Fibroblast of skin of scalp (primary cell): ENCODE measurements at regions not wholly inside any gene's neighbourhood (a gene's known extent, or its start where the extent isn't known, plus 50 kb on each side); places are given as distances from the start of the nearest gene placed in this dataset.

Experiments
- DNase-seq: peaks from one replicate; pipeline ENCODE4 v3.0.0-alpha.2; 2013

DNA sequence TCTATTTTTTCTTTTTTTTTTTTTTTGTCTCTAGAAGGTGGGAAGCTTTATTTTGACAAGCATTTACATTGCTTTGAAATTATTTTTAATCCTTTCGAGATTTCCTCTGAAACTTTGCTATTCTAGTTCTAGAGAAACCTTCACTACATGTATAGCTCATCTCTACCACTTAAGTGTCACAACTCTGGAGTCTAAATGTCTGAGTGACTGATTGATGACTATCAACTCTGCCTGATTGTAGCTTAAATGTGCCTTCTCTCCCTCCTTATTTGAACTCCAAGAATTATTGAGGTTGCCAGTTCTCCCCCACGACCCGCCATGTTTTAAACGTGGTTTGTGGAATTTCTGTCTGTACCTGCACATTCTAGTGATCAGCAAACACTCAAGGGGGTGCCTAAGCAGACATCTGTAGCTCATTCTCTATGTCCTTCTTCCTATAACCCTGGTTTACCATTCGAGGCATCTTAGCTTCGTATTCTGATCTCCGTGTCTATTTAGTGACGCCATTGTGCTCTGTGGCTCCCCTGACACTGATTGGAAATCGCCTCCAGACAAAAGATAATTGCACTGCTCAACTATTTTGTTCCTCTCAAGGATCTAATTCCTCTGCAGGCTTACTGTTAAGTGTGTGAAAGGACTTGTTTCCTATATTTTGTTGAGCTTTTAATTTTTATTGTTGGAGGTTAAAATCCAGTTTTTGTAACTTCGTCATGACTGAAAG is 1570.6 kb downstream of the BRINP3 start:
- no peak for DNase-seq

DNA sequence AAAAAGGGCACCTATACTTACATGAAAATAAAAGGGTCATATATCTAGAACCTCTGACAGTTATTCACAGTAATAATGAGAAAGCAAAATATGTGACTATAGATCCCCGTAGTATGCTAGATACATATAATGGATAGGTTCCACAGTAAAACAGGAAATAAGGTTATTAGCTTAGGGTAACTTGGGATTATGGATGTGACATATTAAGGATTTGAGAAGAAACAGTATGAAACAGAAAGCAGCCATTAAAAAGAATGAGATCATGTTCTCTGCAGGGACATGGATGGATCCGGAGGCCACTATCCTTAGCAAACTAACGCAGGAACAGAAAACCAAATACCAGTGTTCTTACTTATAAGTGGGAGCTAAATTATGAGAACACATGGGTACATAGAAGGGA is 1547.3 kb downstream of the BRINP3 start:
- DNase-seq: no peak

DNA sequence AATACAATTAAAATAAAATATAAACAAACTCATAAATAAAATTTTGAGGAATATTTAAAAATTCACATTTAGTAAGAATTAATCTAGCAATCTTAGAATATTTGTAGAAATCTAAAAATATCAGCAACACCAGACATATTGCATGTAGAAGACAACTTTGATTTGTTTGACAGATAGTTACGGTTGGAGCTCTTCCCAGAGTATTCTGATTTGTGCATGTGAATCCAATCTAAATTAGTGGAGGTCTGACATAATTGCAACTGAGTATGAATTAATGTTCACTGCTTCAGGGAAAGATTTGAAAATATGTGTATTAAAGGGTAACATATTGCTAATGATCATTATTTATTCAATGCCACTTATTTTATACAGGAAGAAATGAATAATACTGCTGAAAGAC is 1546.2 kb downstream of the BRINP3 start:
- no peak for DNase-seq

DNA sequence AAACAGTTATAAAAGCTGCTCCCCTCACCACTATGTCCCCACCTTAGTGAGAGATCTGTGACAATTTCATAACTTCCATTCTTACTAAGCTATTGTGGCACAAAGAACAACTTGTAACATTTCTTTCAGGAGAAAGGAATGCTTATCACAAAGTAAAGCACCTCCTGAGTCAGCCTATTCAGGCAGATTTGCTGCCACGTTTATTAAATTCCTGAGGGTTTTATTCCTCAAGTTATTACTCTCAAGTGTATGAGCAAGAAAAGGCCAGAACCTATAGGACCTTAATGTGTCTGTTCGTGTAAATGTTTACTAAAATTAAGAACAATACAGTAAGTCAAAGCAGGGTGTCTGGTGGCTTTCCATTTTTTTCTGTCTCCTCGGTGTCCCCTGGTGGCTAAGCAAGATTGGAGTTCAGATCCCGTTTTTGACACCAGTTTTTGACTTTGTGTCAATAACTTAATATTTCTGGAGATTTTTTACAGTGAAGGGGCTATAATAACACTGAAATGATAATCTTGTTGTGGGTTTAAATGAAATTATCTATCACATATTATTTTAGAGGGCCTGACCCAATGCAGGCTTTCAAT is 1539.6 kb downstream of the BRINP3 start:
- no peak for DNase-seq

DNA sequence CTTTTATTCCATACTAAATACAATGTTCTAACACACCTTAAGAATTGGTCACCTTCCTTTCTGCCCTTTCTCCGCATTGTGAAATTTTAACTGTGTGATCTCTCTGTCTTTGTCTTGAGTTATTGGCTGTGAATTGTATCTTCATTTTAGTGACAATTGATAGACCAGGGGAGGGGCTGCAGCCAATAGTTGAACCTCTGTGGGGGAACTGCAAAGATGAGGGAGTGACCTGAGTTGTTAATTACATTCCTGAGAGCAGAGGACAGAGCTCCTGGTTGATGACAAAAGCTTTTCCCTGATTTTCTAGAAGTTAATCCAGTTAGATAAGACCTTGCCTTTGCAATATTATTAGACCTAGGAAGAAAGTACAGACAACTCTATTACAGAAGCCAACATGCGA is 1535.7 kb downstream of the BRINP3 start:
- no peak for DNase-seq

DNA sequence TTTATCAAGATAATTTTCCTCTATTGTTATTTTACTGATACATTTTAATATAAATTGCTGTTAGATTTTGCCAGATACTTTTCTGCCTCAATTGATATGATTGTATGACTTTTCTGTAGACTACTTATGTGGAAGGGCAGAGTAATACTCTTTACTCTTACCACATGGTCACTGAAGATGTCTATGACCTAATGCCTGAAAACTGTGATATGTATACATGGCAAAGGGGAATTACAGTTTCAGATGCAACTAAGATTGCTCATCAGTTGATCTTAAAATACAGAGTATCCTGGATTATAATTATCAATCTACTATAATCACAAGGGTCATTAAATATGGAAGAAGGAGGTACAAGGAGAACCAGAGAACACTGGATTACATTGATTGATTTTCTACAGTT is 1528.0 kb downstream of the BRINP3 start:
- no peak for DNase-seq

DNA sequence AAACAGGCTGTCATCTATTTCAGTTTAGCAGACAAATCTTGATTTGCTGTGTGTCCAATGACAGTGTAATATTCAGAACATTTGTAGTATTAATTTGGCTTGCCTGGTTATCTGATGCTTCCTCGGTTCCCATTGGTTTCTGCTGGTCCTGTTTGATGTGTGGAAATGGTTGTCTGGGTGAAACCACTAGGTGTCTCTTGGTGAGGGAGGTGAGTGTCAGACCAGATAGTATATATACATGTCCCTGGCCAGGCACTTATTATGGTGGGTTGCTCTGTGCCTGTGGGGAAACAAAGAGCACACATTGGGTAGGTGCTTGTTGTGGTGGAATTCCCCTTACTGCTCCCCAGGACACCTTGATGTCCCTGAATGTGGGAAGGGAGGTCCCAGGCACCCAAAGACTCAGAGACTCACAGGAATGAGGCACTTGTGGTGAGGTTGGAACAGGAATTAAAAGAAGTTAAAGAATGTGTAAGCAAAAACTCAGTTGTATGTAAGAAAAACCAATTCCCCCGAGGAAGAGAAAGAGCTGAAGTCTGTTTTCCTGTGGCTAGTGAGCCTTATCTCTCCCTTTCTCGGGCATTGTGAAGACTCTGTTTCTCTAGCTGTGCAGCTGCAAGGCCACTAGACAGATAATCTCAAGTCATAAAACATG is 1519.1 kb downstream of the BRINP3 start:
- DNase-seq: no peak

DNA sequence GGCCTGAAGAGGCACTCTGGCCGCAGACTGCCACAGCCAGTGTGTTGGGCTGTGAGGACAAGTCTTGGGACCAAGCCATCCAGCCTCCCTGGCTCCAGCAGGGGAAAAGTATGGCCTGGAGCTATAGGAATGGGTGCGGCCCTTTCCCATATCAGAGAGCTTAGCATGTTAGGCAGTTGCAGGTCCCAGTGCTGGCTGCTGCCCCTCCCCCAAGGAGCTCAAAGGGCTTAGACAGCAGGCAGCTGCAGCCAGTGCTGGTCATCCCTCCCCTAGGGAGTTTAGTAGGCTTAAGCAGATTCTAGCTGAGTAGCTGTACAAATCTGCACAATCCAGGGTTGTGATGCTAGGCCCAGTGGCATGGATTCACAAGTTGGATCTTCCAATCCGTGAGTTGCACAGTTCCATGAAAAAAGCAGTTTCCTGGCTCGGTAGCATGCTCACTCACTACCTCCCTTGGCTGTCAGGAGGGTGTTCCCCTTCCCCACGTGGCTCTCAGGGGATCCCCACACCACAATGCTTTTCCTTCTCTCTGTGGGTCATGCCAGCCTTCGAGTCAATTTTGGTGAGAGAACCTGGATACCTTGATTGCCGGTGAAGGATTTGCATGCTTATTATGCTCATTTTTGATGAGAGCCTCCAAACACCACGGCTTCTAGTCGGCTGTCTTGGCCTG is 1490.8 kb downstream of the BRINP3 start:
- DNase-seq: no peak

DNA sequence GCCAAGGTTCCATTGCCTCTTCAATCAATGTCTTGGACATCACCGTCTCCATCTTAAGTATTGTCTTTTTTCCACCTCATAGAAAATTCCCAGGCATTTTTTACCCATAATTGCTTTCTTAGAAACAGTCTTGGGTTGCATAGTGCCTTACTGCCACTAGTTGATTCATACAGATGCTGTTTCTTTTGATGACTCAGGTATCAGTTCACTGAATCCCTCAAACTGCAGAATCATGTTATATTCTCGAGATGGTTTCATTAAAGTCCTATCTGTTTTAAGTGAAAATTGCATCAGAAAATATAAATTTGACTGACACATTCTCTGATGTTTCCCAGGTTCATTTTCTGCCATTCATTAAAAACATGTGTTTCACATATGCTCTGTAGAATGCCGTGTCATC is 1489.1 kb downstream of the BRINP3 start:
- DNase-seq: no peak

DNA sequence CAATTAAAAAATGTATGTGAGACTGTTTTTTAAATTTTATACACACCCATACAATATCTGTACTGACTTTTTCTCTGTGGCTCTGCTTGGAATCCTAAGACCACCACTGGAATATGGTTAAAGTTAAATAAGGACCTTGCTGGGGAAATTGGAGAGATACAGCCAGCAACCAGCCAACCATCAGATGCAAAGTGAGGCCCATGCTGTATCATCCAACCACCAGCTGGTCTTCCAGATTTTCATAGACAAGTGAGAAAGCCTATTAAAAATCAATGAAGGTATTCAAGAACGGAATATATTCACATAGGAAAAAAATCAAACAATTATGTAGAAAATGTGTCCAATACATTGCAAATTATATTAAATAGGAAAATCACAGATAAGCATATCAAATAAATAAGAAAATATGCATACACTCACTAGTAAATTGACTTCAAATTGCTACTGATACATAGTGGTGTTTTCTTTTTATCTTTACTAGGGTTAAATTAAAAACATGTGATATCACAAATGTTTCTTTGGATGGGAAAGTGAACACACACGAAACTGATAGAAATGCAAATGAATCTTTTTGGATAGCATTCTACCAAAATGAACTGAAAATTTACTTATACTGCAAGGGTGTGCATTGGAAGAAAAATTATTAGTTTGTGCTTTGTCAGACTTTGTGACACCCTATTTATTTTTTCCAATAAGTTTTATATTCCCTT is 1486.3 kb downstream of the BRINP3 start:
- no peak for DNase-seq

DNA sequence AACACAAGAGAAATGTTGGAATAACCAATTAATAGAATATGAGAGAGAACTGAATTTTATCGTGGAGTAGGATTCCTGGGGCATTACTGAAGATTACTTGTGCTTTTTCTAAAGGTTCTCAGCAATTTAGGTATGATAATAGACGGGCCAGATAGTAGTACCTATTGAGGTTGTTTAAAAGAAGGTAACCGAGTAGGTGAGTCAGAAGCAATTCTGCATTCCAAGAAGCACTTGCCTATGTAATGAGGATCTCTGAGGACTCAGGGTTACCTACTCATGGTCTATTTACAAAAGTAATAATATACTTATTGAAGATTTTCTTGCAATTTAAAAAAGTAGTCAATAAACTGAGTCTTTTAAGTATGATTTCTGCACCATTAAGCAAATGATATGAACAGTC is 1469.8 kb downstream of the BRINP3 start:
- no peak for DNase-seq

DNA sequence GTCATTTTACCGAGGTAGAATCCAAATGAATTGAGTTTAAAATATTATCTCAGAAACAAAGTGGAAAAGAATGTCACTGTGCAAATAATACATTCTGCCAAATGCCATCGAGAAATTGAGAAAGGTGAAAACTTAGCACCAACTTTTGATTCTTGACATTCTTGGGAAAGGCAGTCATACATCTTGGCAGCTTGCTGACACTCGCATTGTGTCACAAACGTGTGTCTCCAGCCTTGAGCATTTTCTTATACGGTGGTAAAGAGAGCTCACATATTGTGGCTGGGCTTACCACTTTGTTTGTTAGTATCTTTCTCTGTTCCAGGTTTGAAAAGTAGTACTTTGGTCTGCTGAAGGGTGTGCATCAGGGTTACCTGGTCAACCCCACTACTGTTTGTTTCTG is 1456.1 kb downstream of the BRINP3 start:
- no peak for DNase-seq

DNA sequence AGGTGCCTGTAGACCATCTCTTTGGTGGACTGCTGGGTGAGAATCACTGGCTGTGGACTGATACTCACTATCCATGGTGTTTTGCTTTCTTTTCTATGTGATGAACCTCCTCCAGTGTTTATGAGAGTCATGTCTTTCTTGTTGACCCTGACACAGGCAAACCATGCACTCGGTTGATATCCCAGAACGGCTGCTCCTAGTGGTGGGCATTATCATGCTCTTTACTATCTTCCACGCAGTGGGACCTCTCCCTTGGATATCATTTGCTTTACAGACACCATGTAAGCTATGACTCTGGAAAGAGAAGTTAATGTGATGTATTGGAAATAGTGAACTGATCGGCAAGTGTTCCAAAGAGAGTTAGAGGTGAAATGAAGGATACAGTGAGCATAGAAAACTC is 1455.6 kb downstream of the BRINP3 start:
- DNase-seq: no peak

DNA sequence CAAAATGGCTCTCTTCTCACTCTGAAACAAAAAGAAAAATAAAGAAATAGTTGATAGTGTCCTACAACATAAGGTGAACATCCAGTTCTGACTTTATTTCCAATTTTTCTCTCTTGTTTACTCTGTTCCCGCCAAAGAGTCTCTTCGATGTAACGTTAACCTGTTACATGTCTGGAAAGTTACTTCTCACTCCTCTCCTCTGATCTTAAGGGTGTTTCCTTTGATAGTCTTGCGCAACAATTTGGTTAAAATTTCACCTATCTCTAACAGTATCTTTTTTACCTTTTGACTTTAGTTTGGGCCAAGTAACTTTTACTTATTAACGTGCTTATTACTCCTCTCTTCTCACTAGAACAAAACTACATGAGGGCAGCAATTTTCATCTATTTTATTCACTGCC is 1450.2 kb downstream of the BRINP3 start:
- no peak for DNase-seq

DNA sequence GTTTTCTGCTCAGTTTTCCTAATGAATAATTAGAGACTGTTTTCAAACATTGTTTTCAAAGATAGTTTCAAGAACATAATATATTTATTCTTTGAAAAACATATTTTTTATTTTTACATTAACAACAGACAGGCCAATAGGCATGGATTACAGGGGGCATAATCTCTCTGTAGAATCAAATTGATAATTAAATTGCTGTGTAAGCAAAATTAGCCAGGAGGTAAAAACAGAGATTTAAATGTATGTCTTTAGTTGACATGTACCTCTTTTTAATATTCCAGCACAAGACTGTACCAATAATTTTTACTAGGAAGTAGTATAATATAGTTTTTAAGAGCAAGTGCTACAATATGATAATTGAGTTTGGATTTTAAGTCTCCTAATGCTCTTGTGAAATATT is 1444.5 kb downstream of the BRINP3 start:
- DNase-seq: no peak

DNA sequence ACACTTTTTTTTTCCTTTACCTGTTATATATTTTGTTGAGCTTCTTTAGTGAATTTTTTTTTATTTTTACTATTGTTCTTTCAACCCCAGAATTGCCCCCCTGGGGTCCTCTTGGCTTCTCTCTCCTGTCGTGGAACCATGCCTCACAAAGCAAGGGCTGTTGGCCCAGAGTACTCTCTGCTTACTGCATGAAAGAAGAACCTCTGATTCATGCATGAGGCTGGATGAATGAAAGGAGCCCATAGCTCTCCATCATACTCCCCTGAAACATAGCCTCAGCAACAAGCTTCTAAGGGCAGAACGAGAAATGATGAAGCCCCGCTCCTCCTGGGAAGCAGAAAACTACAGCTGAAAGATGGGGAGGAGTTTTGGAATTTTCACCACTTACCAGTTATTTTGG is 1441.0 kb downstream of the BRINP3 start:
- DNase-seq: no peak

DNA sequence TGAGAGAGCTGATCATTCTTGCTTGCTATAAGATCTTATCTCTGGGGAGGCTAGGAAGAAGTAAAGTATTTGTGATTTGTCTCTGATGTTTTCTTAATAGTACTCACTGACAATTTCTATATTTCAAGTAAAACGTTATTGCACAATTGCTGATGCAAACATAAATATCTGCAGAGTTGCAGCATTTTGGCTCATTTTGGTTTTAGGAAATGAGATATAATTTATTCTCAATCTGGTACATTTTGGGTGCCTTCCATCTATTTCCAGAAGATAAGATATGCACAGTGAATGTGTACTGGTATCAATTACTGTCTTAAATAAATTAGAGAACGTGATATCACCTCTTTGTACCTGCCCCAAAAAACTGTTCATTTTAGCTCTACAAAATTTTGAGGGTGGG is 1431.5 kb downstream of the BRINP3 start:
- DNase-seq: no peak

DNA sequence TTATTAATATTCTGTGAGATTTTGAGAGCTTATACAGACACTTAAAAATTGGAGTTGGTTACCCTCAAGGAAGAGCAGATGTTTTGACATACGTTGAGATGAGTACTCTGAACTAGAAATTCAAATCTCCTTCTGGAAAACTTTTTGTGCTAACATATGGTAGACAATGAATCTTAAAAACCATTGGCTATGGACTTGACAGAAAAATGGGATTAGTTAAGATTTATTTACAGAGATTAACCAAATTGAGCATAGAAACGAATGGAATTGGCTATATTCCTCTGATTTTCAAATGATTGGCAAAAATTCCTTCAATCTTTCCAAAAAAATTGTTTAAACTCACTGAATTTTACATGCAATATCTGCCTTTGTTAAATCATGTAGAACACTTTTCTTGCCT is 1392.9 kb downstream of the BRINP3 start:
- no peak for DNase-seq

DNA sequence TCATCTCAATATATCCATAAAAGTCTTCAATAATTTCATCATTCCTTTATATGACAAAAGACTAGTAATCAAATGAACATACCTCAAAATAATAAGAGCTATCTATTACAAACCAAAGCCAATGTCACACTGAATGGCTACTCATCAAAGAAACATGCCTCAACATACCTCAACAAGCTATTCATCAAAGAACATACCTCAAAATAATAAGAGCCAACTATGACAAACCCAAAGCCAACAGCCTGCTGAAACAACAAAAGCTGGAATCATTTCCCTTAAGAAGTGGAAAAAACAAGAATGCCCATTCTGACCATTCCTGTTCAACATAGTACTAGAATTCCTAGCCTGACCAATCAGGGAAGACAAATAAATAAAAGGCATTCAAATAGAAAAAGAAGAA is 1373.7 kb downstream of the BRINP3 start:
- no peak for DNase-seq

DNA sequence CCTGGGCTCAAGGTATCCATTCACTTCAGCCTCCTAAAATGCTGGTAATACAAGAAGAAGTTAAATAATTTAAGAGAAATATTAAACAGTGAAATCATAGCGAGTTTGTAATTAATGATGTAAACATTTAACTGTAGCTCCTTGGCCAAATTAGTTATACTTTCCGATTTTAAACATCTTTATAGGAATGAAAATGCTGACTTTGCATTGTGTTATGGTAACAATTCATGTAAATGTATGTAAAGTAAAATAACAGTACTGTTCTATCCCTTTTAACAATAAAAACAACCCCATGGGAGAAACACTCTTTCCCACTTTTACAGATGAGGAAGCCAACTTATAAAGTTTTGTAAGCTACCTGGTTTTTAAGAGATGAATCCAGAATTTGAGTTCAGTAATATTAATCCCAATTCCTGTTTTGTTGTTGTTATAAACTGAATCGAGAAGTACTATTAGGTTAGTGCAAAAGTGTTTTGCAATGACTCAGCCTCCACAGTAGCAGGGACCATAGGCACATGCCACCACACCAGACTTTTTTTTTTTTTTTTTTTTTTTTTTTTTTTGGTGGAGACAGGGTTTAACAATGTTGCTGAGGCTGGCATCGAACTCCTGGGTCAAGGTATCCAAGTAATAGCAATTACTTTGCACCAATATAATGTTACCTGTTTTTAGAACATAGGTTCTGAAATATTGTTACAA is 1360.4 kb downstream of the BRINP3 start:
- DNase-seq: no peak

DNA sequence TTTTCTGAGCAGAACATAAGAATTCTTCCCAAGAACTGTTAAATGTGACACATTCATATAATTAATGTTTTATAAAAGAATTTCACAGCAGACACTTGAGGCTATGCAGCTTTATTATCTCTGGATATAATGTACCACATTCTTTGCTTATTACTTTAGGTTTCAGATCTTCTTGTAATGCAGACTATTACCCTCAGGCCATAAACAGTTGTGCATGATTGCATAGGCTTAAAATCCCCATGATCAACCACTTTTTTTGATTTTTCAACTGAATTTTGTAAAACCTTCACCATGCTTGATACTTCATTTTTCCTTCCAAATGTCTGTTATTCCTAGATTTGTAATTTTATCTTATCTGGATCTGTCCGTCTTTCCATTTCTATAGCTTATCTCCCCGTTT is 1355.7 kb downstream of the BRINP3 start:
- no peak for DNase-seq

DNA sequence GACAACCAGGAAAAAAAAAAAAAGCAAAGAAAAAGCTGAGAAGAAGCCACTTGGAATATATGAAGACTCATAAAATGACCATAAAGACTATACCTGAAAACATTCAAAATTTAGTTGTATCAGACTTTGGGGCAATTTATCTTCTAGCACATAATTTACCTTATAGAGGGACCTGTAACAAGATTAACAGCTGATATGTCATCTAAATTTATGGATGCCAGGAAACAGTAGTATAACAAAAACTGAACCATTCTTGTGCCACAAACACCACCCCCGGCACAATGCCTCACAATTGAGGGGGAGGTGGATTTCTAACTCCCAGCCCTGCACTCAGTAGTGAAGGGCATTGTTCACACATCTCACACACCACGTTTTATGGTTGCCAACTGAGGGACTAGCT is 1352.0 kb downstream of the BRINP3 start:
- DNase-seq: no peak

DNA sequence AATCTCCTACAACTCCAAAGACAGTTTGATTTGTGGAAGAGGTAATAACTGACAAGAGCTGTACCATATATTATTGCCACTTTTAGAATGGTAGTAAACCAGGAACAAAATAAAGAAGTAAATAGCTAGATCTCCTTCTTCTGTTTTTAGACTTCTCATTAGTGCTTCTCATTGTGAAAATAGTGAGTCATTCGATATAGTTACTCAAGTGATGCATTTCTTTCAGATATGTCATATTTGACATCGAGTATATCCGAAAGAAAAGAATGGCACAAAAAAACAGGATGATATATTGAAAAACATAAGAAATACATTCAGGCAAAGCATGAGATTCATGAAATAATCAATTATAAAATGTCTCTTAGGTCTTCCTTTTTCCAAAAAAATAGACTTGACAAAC is 1346.1 kb downstream of the BRINP3 start:
- no peak for DNase-seq
